Stomach (tissue), 8 donors: ENCODE measurements at regions not wholly inside any gene's neighbourhood (a gene's known extent, or its start where the extent isn't known, plus 50 kb on each side); places are given as distances from the start of the nearest gene placed in this dataset.

Source experiments
- DNase-seq, 2 donors: peaks; one replicate each; pipeline versions ENCODE4 v3.0.0 to v3.0.0-alpha.2; 2013 to 2019
- H3K27ac ChIP-seq, 5 donors: fragments of 200-600 bp in 4 of 5; sonication (generic) in 4 of 5; one replicate each; pipeline ENCODE4 v1.5.1; 2013 to 2019; ENCODE audit warnings: mild to moderate bottlenecking in 1 of 5, moderate library complexity in 1 of 5
- H3K27me3 ChIP-seq, 3 donors: fragments of 200-600 bp; sonication (generic); one replicate each; pipeline ENCODE4 v1.5.1; 2017 to 2019; ENCODE audit warnings: mixed run types in 1 of 3
- H3K36me3 ChIP-seq, 4 donors: fragments of 200-600 bp; sonication (generic); 1 replicate in 3 of 4; 2 replicates in 1 of 4; pipeline ENCODE4 v1.5.1; 2016 to 2019
- H3K4me1 ChIP-seq, 4 donors: fragments of 200-600 bp; sonication (generic); one replicate each; pipeline ENCODE4 v1.5.1; 2016 to 2019
- H3K4me3 ChIP-seq, 4 donors: fragments of 200-600 bp; sonication (generic) in 3 of 4; one replicate each; pipeline ENCODE4 v1.5.1; 2016 to 2019; ENCODE audit warnings: mild to moderate bottlenecking in 1 of 4
- H3K9me3 ChIP-seq, 4 donors: fragments of 200-600 bp; sonication (generic); one replicate each; pipeline ENCODE4 v1.5.1; 2016 to 2019
- EP300 ChIP-seq: sonication (generic); formaldehyde crosslinking; IDR thresholded peaks from one replicate; pipeline ENCODE4 v1.6.1; 2017; ENCODE audit warnings: antibody characterized with exemption
- POLR2A ChIP-seq, 4 donors: fragments of 450-650 bp; IDR thresholded peaks; one replicate each; pipeline ENCODE4 v1.6.1; 2016; ENCODE audit warnings: antibody characterized with exemption in 4 of 4, control low read depth in 2 of 4, mild to moderate bottlenecking in 1 of 4, moderate library complexity in 1 of 4
- POLR2AphosphoS5 ChIP-seq, 3 donors: sonication (generic); formaldehyde crosslinking; IDR thresholded peaks; one replicate each; pipeline ENCODE4 v1.6.1; 2016; ENCODE audit warnings: antibody characterized with exemption in 3 of 3
- WGBS, 5 donors: extraction: QIAGEN DNeasy Blood & Tissue Kit in 3 of 5; methylation state at CpG; one replicate each; pipeline versions ENCODE4 v1.1.5 to v1.1.7; 2013 to 2018; 5-methylcytosine and 5-hydroxymethylcytosine counted together
- intact Hi-C: fragments of 100-400 bp; cut with DNase I; formaldehyde crosslinking; loops from one replicate; pipeline ENCODE4 v1.15.1; 2023; ENCODE audit warnings: low total_unique reads
- TF ChIP-seq, protein P1 (sequence below), 7 experiments: fragments of 450-650 bp in 4 of 7; fragments of 200-600 bp in 3 of 7; sonication (generic) in 3 of 7; IDR thresholded peaks; one replicate each; pipeline ENCODE4 v1.5.1; 2016 to 2019; ENCODE audit warnings: antibody characterized with exemption in 7 of 7, control low read depth in 2 of 7, mild to moderate bottlenecking in 1 of 7
- donor health status: healthy with polysubstance abuse.
- donor health status: Bipolar disorder and iron deficiency.
- donor health status: healthy.

DNA sequence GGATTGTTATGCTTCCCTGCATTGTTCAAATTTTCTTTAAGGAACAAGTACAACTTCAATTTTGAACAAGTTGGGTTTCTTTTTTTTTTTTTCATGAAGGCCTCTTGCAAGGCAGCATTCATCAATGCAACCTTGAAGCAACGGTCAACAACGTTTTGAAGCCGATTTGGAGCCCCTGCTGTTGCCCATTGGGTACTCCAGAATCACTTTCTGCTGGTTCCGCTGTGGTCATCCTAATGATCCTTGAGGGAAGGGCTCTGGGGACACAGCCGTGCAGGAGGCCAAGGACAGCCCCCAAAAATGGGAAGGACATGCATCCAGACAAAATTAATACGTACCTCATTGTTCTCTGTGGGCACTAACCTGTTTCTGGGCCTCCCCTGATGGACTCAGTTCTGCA is 84.6 kb upstream of the MGMT start:
- no peaks in the 10 kb centered on the region for H3K9me3 ChIP-seq
- TF ChIP-seq, protein P1, sequence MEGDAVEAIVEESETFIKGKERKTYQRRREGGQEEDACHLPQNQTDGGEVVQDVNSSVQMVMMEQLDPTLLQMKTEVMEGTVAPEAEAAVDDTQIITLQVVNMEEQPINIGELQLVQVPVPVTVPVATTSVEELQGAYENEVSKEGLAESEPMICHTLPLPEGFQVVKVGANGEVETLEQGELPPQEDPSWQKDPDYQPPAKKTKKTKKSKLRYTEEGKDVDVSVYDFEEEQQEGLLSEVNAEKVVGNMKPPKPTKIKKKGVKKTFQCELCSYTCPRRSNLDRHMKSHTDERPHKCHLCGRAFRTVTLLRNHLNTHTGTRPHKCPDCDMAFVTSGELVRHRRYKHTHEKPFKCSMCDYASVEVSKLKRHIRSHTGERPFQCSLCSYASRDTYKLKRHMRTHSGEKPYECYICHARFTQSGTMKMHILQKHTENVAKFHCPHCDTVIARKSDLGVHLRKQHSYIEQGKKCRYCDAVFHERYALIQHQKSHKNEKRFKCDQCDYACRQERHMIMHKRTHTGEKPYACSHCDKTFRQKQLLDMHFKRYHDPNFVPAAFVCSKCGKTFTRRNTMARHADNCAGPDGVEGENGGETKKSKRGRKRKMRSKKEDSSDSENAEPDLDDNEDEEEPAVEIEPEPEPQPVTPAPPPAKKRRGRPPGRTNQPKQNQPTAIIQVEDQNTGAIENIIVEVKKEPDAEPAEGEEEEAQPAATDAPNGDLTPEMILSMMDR (IDR thresholded peaks at IDR 0.05), result no peak
- TF ChIP-seq POLR2A (IDR thresholded peaks at IDR 0.05) (no peak), EP300 (no peak), POLR2AphosphoS5 (IDR thresholded peaks at IDR 0.05) (no peak)
- no peaks in the 10 kb centered on the region for H3K4me1 ChIP-seq
- no peaks in the 10 kb centered on the region for H3K36me3 ChIP-seq
- no peak for DNase-seq
- intact Hi-C loops, result no loop called here
- H3K27me3 ChIP-seq, result no peaks in the 10 kb centered on the region
- H3K4me3 ChIP-seq, result no peak overlapping the region
- H3K27ac ChIP-seq, result no peak overlapping the region
- 77 to 90% (median 87%) methylated on average over 6 of the region's 6 CpGs for WGBS, 5 donors

DNA sequence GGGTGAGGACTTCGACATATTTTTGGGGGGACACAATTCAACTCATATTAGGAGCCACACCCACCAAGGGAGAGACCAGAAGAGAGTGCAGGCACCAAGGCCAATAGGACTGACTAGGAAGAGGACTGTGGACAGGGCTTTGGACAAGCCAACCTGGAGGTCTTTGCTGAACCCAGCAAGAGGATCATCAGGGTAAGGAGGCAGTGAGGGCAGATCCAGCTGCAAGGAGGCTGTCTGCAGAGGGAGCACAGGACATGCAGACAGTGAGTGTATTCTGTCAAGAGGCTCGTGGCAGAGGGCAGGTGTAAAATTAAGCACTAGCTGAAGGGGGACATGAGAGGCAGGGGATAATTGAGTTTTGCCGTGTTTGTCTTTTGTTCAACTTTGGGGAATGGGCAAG is 83.4 kb upstream of the MGMT start:
- Histone ChIP-seq H3K27me3 (no peaks in the 10 kb centered on the region), H3K4me1 (no peaks in the 10 kb centered on the region), H3K27ac (no peak overlapping the region), H3K36me3 (no peaks in the 10 kb centered on the region), H3K9me3 (no peaks in the 10 kb centered on the region), H3K4me3 (no peak overlapping the region)
- WGBS, 5 donors, result 67 to 78% (median 76%) methylated on average over 3 of the region's 3 CpGs
- DNase-seq, result no peak
- intact Hi-C loops, result no loop called here
- no peak for TF ChIP-seq POLR2A (IDR thresholded peaks at IDR 0.05)
- TF ChIP-seq, protein P1 (IDR thresholded peaks at IDR 0.05), result no peak
- no peak for TF ChIP-seq EP300
- no peak for TF ChIP-seq POLR2AphosphoS5 (IDR thresholded peaks at IDR 0.05)

- H3K4me3 ChIP-seq, result no peak overlapping the region
- H3K27me3 ChIP-seq, result no peaks in the 10 kb centered on the region
- H3K27ac ChIP-seq, result no peak overlapping the region
- intact Hi-C loops, result no loop called here
- H3K9me3 ChIP-seq, result no peaks in the 10 kb centered on the region
- H3K36me3 ChIP-seq, result no peaks in the 10 kb centered on the region
- 76 to 92% (median 90%) methylated on average over 4 of the region's 4 CpGs for WGBS, 5 donors
- no peak for DNase-seq
- no peaks in the 10 kb centered on the region for H3K4me1 ChIP-seq
- TF ChIP-seq POLR2A (IDR thresholded peaks at IDR 0.05) (no peak), EP300 (no peak), POLR2AphosphoS5 (IDR thresholded peaks at IDR 0.05) (no peak)
- TF ChIP-seq, protein P1 (IDR thresholded peaks at IDR 0.05), result no peak
Observed at GRCh38 chr10:129385600-129385999, 81.4 kb upstream of the MGMT start.

GRCh38 chr10:129386415-129387257 is 80.4 kb upstream of the MGMT start:
- Histone ChIP-seq H3K27ac (no peak overlapping the region), H3K9me3 (no peaks in the 10 kb centered on the region), H3K27me3 (peaks cover 0 to 5% (median 1%) of the 10 kb centered on the region in 3 donors), H3K36me3 (no peaks in the 10 kb centered on the region), H3K4me1 (no peaks in the 10 kb centered on the region), H3K4me3 (no peak overlapping the region)
- no peak for TF ChIP-seq POLR2AphosphoS5 (IDR thresholded peaks at IDR 0.05)
- TF ChIP-seq EP300, result no peak
- TF ChIP-seq, protein P1 (IDR thresholded peaks at IDR 0.05), result no peak
- TF ChIP-seq POLR2A (IDR thresholded peaks at IDR 0.05), result no peak
- 67 to 82% (median 73%) methylated on average over 6 of the region's 6 CpGs for WGBS, 5 donors
- DNase-seq, result no peak
- intact Hi-C loops, result no loop called here
